IPS-15b (cell line): ENCODE measurements at regions not wholly inside any gene's neighbourhood (a gene's known extent, or its start where the extent isn't known, plus 50 kb on each side); places are given as distances from the start of the nearest gene placed in this dataset.

Experiments used
- H3K27me3 ChIP-seq: one replicate; pipeline ENCODE4 v1.6.1; 2013; ENCODE audit warnings: low read length; ENCODE audit not compliant: control insufficient read depth, insufficient read depth
- H3K36me3 ChIP-seq: one replicate; pipeline ENCODE4 v1.6.1; 2013; ENCODE audit warnings: low read length; ENCODE audit not compliant: control insufficient read depth, insufficient read depth
- H3K4me1 ChIP-seq: one replicate; pipeline ENCODE4 v1.6.1; 2013; ENCODE audit warnings: mild to moderate bottlenecking, low read length; ENCODE audit not compliant: control insufficient read depth, insufficient read depth
- H3K4me3 ChIP-seq: one replicate; pipeline ENCODE4 v1.5.1; 2013; ENCODE audit warnings: low read depth, low read length
- H3K9ac ChIP-seq: one replicate; pipeline ENCODE4 v1.6.1; 2013; ENCODE audit warnings: low read depth, mild to moderate bottlenecking, low read length
- H3K9me3 ChIP-seq: one replicate; pipeline ENCODE4 v1.6.1; 2013; ENCODE audit warnings: mild to moderate bottlenecking, low read length; ENCODE audit not compliant: control insufficient read depth, insufficient read depth

- H3K36me3 ChIP-seq, result no peaks in the 10 kb centered on the region
- no peaks in the 10 kb centered on the region for H3K9me3 ChIP-seq
- H3K27me3 ChIP-seq, result no peaks in the 10 kb centered on the region
- H3K9ac ChIP-seq, result no peak overlapping the region
- no peak overlapping the region for H3K4me3 ChIP-seq
- H3K4me1 ChIP-seq, result no peaks in the 10 kb centered on the region
Observed at GRCh38 chr1:30321246-30321910, 402.0 kb downstream of the MATN1 start.

GRCh38 chr1:30320581-30320890 lies 402.8 kb downstream of the MATN1 start:
- H3K27me3 ChIP-seq, result no peaks in the 10 kb centered on the region
- no peaks in the 10 kb centered on the region for H3K4me1 ChIP-seq
- no peak overlapping the region for H3K9ac ChIP-seq
- H3K4me3 ChIP-seq, result no peak overlapping the region
- H3K9me3 ChIP-seq, result no peaks in the 10 kb centered on the region
- H3K36me3 ChIP-seq, result no peaks in the 10 kb centered on the region

DNA sequence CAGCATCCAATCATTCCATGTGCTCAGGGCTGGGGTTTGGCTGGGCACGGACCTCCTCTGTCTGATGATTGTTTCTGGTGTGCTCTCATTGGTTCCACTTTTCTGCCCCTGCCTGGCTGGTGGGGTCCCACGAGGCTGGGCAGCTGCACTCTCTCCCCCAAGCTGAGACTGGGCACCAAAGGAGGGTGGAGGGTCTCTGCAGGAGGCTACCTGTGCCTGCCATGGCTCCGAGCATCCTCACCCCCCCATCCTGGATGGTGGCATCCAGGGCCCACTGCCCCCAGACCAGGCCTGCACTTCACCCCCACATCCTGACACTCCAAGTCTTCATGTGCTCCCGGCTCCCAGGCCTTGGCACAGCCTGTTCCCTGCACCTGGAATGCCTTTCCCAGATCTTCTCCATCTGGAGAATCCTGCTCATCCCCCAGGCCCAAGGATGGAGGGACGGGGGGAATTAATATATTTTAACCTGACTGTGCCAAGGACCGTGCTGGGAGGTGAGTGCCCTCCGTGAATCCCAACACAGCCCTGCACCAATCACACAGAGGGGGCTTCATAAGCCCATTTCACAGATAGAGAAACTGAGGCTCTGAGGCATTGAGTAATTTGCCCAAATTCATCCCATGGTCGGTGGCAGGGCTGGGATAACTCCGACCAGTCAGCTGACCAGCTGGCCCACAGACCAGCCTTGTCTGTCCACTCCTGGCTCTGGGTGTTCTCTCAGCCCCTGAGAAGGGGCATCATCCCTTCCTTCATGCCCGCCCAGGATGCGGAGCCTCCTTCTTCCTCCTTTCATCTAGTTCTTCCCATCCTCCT lies 403.4 kb downstream of the MATN1 start:
- Histone ChIP-seq H3K4me1 (no peaks in the 10 kb centered on the region), H3K9ac (no peak overlapping the region), H3K36me3 (no peaks in the 10 kb centered on the region), H3K9me3 (no peaks in the 10 kb centered on the region), H3K4me3 (no peak overlapping the region), H3K27me3 (no peaks in the 10 kb centered on the region)

DNA sequence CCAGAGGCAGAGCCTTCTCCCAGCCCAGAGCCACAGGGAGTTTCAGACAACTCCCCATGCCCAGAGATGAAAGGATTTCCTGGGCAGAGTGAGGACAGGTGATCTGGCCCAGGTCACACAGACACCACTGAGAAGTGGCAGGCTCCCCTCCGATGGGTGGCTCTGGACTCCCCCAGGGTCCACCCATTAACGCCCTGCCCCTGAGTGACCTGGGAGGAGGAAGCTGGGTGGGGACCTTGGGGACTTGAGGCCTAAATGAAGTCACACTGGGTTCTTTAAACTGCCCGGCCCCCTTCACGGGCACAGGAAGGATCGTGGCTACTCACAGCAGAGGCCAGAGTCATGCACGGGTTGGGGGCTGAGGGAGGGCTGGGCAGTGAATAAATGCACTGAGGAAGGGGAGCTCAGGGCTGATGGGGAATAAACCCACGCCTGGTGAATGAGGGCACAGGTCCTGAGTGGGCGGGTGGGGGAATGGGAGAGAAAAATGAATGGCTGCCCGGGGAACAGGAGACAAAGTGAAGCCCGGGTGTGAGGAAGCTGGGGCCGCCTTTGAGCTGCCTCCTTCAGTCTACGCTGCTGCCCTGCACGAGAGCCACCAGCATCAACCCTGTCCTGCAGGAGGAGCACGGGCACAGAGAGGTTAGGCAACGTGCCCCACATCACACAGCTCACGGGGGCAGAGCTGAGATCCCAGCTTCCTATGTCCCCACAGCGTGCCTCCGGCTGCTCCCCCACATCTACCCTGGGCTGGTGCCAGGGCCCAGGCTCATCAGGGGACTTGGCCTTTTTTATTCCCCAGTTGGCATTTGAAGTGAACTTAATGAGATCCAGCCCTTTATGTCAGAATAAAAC lies 404.3 kb downstream of the MATN1 start:
- H3K9me3 ChIP-seq, result no peaks in the 10 kb centered on the region
- no peaks in the 10 kb centered on the region for H3K4me1 ChIP-seq
- no peak overlapping the region for H3K9ac ChIP-seq
- no peak overlapping the region for H3K4me3 ChIP-seq
- no peaks in the 10 kb centered on the region for H3K36me3 ChIP-seq
- H3K27me3 ChIP-seq, result no peaks in the 10 kb centered on the region

DNA sequence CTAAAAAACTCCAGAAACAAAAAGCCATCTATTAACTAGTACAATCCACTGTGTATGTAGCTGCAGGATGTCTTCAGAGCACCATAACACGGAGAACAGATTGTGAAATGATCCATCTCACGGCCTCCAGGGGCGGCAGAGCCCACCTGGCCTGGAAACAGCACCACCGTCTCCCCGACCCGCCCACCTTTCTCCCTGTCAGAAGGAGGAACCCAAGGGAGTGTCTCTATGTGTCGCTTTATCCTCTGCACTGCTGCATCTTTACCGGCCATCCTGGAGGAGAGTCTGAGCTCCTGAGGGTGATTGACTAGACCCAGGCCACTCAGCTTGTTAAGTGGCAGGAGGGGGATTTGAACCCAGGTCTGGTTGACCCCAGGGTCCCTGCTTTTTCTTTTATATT lies 405.0 kb downstream of the MATN1 start:
- H3K4me1 ChIP-seq, result no peaks in the 10 kb centered on the region
- H3K9me3 ChIP-seq, result no peaks in the 10 kb centered on the region
- no peaks in the 10 kb centered on the region for H3K27me3 ChIP-seq
- no peaks in the 10 kb centered on the region for H3K36me3 ChIP-seq
- H3K4me3 ChIP-seq, result no peak overlapping the region
- H3K9ac ChIP-seq, result no peak overlapping the region

DNA sequence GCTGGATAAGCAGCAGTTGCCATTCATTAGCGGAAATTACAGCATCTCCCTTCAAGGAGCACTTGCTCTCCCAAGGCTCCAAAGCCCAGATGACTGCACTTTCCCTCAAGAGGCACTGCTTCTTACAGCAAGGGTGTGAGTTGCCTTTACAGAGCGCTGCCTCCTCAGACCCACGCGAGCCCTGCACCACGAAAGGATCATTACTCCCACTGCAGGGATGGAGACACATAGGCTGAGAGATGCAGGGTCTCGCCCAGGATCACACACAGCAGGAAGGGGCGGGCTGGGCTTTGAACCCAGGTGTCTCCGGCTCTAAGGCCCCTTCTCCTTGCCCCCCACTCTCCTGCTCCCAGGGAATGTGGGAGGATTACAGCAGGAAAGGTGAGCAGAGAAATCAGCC lies 405.5 kb downstream of the MATN1 start:
- no peaks in the 10 kb centered on the region for H3K27me3 ChIP-seq

GRCh38 chr1:30316056-30316455 lies 407.3 kb downstream of the MATN1 start:
- no peaks in the 10 kb centered on the region for H3K27me3 ChIP-seq
- no peaks in the 10 kb centered on the region for H3K36me3 ChIP-seq
- H3K9ac ChIP-seq, result no peak overlapping the region
- H3K4me3 ChIP-seq, result no peak overlapping the region
- H3K4me1 ChIP-seq, result no peaks in the 10 kb centered on the region
- no peaks in the 10 kb centered on the region for H3K9me3 ChIP-seq

More for the DNA sequence above, 405.5 kb downstream of the MATN1 start:
- Histone ChIP-seq H3K36me3 (no peaks in the 10 kb centered on the region), H3K4me3 (no peak overlapping the region), H3K4me1 (no peaks in the 10 kb centered on the region), H3K9me3 (no peaks in the 10 kb centered on the region), H3K9ac (no peak overlapping the region)

DNA sequence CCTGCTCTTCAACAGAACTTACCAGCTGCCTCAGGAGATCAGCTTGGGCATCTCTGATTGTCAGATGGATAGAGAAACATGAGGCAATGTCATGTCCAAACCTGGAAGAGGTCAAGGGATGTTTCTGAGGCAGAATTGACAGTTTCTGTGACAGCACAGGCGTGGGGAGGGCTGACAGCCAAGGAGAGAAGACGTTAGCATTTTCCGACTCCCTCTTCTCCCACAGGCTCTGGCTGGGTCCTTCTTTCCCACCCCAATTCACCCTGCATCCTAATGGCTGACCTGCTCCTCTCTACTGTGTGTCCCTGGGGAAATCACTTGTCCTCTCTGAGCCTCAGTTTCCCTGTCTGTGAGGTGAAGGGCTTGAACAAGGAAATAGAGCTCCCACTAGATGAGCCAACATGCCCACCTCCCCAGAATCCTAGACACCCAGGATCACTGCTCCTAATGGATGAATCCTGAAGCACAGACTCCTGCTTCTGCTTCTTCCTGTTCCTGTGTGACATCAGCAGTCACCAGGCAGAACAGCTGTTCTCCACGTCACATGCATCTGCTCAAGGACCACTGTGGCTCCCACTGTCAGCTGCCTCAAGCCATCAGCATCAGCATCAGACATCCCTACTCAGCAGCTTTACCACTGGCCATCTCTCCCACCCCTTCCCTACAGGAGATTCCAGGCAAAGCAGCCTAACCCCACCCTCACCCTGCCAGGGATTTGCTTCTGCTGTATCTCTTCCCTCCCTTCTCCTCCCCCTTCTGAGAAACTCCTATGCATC lies 408.0 kb downstream of the MATN1 start:
- Histone ChIP-seq H3K9ac (no peak overlapping the region), H3K36me3 (no peaks in the 10 kb centered on the region), H3K4me3 (no peak overlapping the region), H3K27me3 (no peaks in the 10 kb centered on the region), H3K4me1 (no peaks in the 10 kb centered on the region), H3K9me3 (no peaks in the 10 kb centered on the region)

GRCh38 chr1:30314591-30314990 lies 408.8 kb downstream of the MATN1 start:
- Histone ChIP-seq H3K9me3 (no peaks in the 10 kb centered on the region), H3K4me3 (no peak overlapping the region), H3K4me1 (no peaks in the 10 kb centered on the region), H3K36me3 (no peaks in the 10 kb centered on the region), H3K27me3 (no peaks in the 10 kb centered on the region), H3K9ac (no peak overlapping the region)

DNA sequence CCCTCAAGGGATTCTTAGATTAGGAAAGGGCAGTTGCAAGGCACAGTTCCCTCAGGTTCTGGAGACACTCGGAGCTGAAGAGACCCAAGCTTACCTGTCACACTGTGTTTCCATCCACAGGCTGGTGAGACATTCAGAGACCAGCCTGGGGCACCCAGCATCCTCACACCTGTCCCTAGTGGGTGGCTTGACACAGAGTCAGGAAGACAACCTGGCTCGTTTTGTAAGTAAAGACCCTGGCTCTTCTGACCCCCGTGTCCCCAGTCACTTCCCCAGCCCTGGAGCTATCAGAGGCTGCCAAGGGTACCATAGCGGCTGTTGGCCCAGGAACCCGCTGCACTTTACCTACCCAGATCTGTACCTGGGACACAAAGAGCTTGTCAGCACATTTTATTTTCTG lies 409.8 kb downstream of the MATN1 start:
- Histone ChIP-seq H3K4me1 (no peaks in the 10 kb centered on the region), H3K27me3 (no peaks in the 10 kb centered on the region), H3K36me3 (no peaks in the 10 kb centered on the region), H3K9ac (no peak overlapping the region), H3K4me3 (no peak overlapping the region), H3K9me3 (no peaks in the 10 kb centered on the region)

DNA sequence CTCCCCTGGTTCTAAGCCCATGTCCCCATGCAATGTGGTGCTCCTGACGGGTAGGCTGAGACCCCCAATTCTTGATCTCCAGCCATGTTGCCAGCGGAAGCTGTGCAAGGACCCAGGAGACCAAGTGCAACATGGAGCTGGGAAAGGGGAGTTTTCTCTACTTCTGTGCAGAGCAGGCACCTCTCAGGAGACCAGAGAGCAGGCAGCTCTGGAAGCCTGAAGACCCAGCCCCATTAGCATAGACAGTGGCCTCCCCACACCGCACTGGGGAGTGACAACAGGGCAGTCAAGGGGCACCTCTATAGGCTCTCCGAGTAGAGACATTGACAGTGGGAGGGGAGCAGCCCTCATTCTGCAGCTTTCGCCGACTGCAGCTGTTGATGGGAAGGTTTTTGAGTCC lies 410.2 kb downstream of the MATN1 start:
- no peaks in the 10 kb centered on the region for H3K4me1 ChIP-seq
- no peak overlapping the region for H3K9ac ChIP-seq
- H3K4me3 ChIP-seq, result no peak overlapping the region
- H3K36me3 ChIP-seq, result no peaks in the 10 kb centered on the region
- H3K9me3 ChIP-seq, result no peaks in the 10 kb centered on the region
- no peaks in the 10 kb centered on the region for H3K27me3 ChIP-seq
